Head of caudate nucleus (tissue), 42 donors: ENCODE measurements at regions not wholly inside any gene's neighbourhood (a gene's known extent, or its start where the extent isn't known, plus 50 kb on each side); places are given as distances from the start of the nearest gene placed in this dataset.
A peak's percentile ranks its signal among the peaks of the same experiment; 100 is the strongest.

Experiments
- DNase-seq, 42 donors: peaks; one replicate each; pipeline versions ENCODE4 v3.0.0 to v3.0.0-alpha.2; 2020 to 2021; ENCODE audit warnings: mixed read lengths in 7 of 42
- intact Hi-C: fragments of 100-400 bp; cut with DNase I; formaldehyde crosslinking; loops from one replicate; pipeline ENCODE4 v1.15.0; 2022

DNA sequence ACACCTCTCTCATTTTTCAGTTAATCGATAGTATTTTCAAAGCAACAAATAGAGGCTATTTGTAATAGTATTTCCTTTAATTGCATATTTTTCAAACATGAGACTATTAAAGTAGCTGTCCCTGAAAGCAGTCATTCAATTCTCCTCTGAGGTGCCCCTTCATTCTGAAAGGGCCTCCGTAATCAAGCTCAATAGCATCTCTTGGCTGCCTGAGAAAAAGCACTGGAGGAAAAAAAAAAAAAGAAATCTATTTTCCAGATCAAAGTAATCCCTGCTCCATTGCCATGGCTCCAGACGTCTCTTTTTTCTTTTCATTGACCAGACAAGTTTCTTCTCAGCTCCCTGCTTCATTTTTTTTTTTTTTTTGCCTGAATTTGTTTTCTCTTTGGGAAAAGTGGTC, 154.5 kb upstream of the BLID start:
- no peak for DNase-seq
- intact Hi-C loops, result no loop called here

DNA sequence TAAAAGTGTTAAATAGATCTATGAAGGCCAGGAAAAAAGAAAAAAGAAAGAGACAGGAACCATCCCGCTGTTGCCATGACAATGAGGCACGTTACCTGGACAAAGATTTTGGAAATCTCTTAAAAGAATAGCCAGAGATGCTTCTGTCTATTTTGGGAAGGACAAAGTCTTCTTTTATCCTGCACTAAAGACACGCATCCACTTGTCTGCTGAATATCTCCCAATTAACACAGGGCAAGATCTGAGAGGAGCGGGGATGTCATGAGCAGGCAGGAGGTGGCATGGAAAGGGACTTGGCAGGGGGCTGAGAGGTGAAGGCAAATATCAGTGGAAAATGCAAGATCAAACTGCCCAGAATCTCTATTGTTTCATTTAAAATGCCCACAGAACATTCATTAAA, 153.8 kb upstream of the BLID start:
- no peak for DNase-seq
- intact Hi-C loops, result no loop called here

DNA sequence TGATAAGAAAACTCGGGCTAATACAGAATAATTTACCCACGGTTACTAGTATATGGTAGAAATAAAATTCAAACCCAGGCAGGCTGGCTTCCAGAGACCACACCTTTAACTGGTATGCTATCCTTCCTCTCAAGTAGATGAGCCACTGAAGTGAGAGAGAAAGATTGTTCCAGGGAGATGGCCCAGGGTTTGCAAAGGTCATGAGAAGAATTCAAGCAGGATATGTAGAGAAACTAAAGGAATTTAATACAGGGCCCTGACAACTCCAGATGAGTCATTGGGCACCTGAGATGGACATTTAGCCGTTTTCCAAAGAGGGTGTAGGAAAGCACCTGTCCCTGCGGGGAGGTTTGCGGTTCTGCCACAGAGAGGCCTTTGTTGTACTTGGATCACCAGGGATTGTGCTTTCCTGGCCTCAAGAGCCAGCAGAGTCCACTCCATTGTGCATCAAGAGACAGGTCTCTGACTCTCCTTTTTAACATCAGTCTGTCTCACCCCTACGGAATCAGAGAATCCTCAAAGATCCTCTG, 152.7 kb upstream of the BLID start:
- intact Hi-C loops, result no loop called here
- no peak for DNase-seq

DNA sequence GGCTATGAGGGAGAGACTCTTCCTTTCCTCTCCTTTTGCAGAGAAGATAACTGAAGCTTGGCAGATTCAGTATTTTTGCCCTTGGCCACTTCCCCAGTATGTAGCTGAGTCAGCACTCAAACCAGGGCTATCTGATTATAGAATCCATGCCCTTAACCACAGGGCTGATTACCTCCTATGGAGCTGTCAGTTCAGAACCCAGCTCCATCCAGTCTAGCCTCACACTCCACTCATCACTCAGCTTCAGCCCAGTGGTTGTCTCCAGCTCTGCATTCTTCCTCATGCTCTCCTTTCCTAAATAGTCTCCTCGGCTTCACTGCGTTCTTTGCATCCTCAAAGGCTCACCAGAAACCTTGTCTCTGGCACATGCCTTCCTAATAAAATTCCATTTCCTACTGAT, 151.6 kb upstream of the BLID start:
- DNase-seq, result peak in 1 of 42 donors; percentile 8
- intact Hi-C loops, result no loop called here

DNA sequence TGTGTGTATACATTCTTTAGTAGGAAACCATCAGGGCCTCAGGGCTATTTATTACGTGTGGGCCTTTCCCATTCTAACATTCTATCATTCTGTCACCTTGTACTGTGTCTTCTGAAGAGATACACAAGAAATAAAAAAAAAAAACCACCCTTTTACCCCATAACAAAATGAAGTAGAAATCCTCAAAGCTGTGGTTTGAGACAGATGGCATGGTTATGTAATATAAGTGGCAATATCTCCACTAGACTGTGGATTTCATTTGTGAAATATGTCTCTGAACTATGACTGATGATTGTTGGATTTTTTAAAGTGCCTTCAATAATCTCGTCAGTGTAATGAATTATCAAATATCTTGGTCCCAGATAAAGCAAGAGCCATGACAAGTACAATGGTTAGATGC, 150.0 kb upstream of the BLID start:
- intact Hi-C loops, result no loop called here
- no peak for DNase-seq

DNA sequence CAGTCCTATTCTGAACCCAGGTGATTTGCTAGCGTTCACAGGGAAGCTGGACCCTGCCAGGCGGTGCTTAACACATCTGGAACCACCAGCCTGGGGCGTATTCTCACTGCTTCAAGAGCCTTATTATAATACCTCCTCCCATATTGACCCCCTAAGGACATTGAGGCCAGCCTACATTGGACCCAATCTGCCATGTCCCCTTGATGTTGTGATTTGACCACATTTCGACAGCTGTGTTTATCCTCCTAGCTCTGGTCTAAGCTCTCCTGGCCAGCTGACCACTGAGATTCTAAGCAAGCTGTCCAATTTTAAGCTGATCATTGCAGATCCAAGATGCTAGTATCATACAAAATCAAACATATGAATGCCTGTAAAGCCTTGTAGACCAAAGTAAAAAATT, 148.1 kb upstream of the BLID start:
- intact Hi-C loops, result no loop called here
- no peak for DNase-seq

DNA sequence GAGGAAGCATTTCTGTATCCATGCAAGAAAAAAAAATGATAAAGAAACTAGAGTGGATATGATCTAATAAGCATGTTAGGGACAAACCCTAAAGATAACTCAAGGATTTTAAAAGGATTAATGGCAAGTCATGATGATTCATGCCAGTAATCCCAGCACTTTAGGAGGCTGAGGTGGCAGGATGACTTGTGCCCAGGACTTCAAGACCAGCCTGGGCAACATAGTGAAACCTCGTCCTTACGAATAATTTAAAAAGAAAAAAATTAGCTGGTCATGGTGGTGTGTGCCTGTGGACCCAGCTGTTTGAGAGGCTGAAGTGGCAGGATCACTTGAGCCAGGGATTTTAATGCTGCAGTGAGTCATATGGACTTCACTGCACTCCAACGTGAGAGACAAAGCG, 145.5 kb upstream of the BLID start:
- intact Hi-C loops, result no loop called here

DNA sequence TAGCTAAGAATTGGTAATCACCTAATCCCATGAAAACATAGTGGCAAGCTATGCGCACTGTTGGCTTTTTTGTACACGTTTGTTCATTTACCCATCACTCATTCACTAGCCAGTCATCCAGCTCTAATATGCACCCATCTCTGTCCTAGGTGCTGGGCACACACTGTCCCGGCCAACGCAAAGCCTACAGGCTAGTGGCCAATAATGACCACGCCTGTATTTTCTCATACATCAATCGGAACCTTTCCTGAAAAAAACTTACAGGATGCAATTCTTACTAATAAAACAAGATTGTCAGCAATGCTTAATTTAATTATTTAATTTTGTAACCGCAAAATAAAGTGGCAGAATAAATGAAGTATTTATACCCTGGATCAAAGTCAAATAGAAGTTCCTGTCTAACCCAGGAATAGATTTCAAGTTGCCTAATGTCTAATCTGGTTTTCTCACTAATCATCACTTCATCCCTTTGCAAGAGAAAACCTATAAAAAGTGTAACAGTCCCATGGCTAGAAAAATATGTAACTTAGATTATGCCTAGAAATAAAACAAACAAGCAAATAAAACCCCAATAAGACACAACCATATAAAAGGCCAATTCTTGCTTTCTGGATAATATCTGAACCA, 143.3 kb upstream of the BLID start:
- DNase-seq, result no peak
- intact Hi-C loops, result no loop called here

More for the DNA sequence above, 145.5 kb upstream of the BLID start:
- DNase-seq, result no peak

DNA sequence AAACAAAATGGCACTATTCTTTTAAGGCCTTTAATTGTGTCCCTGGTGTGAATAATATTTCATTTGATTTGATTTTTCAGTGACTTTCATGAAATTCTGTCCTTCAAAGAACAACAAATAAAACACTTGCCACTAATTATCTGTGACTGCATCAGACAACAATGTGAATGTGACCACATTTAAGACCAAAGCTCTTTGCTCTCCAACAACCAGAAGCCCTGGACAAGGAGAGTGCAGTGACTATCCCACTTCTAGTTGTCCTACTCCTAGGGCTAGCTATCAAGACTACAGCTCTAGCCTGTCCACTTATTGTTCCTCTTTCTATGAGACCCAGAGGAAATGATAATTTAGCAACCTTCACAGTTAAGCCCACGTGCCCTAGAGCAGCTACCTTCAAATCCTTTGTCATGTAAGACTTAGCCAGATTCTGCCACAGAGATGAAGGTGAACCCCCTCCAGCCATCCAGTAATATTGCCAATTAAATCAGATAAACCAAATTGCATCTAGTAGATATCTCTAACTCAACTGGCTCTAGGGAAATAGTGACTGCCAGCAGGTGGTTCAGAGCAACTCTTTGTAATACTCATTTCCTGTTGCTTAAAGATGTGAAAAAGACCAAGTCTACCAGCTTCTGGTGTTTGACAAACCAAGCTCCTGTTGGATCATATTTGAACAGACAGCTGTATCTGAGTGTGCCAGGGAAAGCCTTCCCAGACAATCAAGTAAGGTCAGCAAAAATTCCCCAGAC, 142.6 kb upstream of the BLID start:
- intact Hi-C loops, result no loop called here
- no peak for DNase-seq

DNA sequence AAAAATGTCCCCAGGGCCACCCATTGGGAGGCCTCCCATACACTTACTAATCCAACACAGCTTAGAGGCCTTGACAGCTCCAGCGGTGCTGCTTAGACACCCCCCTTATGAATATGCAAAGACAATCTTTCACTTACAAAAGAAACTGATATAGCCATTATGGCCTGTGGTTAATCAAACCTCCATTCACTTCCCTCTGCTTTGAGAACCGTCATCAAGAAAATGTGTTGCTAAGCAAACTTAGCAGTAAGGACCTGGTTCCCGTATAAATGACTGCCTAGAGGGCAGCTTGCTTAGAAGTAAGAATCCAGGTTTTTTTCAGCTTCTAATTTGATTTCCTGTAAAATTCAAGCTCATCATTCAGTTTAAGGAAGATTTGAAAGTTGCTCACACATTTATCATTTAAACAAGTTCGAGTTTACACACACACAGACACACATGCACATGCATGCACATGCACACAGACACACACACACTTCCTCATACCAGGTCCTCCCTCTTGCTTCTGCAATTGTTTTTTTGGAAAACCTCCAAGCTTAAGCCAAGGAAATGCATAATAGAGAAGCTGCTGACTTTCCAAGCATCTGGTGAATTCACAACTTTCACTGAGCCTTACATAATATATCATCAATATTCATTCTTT, 137.7 kb upstream of the BLID start:
- DNase-seq, result peak in 3 of 42 donors; percentile 11 to 20 (median 12)
- intact Hi-C loops, result no loop called here

DNA sequence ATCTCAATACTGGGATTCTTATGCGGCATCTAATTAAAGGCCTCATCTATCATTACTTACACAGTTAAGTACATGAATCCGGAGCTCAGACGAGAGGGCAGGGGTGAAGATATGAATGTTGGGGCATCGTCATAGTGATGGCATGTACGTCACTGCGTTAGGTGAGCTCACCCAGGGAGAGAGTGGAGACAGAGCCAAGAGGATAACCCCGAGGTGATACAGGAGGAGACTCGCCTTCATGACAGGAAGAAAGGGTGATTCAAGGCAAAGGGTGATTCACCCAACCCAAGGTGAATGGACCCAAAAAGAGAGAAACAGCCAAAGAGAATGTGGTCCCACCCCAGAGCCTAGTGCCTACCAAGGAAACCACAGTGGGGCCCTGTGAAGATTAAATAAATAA, 132.9 kb upstream of the BLID start:
- intact Hi-C loops, result no loop called here

DNA sequence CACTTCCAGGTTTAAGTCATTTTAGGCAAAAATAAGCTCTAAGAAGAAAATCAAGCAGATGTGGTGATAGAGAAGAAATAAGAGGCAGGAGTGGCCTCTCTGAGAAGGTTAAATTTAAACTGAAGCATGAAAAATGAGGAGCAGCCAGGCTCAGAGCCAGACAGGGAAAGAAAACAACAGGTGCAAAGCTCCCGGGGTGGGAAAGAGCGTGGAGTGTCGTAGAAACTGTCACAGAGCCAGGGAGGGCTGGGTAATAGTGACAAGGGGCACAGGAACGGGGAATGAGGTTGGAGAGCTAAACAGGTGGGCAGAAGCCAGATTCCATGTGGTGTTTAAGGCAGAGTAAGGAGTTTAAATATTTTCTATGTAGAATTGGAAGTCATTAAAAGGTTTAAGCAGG, 132.1 kb upstream of the BLID start:
- intact Hi-C loops, result no loop called here
- peak in 1 of 42 donors; percentile 37 for DNase-seq

More for the DNA sequence above, 132.9 kb upstream of the BLID start:
- no peak for DNase-seq

DNA sequence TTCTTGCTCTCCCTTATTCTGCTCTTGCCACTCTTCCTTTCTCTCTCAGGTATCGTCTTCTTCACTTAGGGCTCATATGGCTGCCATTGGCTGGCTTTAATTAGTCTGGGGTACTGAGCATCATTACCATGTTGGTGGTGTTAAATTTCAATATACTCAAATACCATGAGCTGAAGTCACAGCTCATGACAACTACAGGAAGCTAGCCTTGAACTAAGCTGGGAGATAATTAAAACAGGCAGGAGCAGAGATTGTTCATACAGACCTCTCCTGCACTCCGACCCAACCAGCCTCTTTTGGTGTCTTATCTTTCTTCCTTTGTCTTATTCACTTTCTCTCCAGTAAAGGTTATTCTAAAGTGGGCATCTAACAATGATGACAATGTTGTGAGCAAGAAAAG, 130.9 kb upstream of the BLID start:
- intact Hi-C loops, result no loop called here
- no peak for DNase-seq

DNA sequence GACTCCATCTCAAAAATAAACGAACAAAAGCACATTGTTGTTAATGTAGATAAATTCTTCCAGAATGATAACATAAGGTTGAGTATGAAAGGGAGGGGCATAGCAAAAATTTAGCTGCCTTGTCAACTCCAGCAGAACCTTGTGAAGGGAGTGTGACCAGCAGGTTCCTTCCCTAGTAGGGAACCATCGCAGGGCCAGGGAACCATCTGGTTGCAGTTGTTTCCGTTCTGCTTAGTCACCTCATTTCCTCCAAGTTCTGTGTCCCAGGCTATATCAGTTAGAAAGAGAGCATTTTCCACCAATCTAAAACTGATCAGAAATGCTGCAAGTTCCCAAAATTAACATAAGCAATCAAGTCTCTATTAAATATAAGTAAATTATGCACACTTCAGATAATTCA, 126.7 kb upstream of the BLID start:
- intact Hi-C loops, result no loop called here
- DNase-seq, result peak in 4 of 42 donors; percentile 15 to 34 (median 20)

DNA sequence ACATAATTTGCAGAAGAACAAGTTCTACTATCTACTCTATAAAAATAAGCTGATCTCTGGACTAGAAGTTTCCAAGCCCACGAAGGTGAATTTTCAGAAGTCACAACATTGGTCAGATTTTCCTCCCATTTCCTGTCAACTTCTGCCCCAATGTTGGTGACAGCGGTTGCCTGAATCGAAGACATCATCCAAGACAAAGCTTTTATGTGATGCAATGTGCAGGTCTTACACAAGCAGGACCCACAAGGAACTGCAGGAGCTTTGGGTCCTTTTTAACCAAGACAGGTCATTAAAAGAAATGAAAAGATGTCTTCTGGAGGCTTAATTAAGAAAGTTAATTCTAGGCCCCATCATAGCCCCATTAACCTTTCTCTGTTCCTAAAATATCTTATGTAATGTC, 125.6 kb upstream of the BLID start:
- intact Hi-C loops, result no loop called here
- no peak for DNase-seq

DNA sequence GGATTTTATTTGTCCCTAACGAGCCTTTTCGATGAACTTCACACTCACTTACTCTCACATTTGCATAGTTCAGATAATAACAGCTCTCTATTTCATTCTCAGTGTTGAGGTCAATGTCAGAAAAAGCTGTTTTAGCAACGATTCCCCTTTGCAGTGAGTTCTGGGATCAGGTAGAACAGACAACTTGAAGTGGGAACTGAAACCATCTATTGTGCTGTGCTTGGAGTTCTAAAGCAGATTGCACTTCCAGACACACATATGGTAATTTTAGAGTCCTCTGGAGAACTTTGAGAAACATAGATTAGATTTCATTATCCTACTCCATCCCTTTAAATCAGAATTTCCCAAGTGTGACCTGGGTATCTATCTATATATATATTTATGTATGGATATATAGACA, 124.6 kb upstream of the BLID start:
- no peak for DNase-seq
- intact Hi-C loops, result no loop called here

DNA sequence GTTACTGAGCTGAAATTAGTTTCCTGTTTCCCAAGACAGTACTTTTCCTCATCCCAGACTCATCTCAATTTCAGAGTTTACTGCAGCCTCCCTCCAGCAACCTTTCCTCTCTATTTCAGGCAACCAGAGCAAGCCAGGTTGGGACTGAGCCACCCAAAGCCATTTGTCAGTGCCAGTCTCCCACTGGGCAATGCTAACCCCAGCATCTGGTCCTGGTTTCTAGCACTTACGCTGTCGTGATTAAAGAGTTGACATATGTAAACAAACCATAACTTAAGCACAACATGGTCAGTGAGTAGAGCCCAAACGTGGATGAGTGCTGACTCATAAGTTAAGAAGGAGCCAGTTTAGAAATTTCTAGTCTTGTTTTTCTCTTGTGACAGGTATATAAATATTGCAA, 119.6 kb upstream of the BLID start:
- no peak for DNase-seq
- intact Hi-C loops, result no loop called here

DNA sequence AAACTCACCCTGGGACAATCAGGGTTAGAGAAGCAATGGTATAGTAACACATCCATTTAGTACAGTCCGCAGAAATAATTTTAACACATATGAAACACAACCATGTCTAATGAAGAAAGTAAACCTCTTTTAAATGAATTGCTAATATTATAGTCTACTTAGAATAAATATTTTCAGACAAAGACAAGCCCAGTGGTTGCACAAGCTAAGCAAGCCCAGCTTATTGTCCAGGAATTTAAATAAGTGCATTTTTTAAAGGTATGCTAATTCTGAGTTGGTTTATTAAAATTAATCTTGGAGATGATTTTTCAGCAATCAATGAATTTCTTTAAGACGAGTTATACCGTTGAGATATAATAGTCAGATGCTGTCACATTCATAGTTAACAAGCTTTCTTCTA, 118.8 kb upstream of the BLID start:
- intact Hi-C loops, result no loop called here
- no peak for DNase-seq

DNA sequence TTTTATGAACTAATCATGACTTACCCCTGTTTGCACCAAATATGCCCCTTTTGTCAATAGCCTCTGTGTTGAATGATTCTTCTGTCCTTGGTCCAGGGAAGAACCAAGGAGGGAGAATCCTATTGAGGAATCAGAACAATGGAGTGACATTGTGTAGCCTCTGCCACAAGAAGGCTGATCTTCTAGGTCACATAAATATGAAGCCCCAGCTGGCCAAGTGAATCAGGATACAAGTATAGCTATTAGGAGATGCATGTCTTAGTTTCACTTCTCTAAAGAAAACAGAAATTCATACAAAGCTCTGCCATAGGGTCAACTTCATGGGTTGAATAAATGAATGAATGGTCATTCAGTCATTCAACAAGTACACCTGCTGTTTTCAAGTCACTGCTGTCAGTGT, 118.2 kb upstream of the BLID start:
- peak in 6 of 42 donors; percentile 16 to 56 (median 28) for DNase-seq

DNA sequence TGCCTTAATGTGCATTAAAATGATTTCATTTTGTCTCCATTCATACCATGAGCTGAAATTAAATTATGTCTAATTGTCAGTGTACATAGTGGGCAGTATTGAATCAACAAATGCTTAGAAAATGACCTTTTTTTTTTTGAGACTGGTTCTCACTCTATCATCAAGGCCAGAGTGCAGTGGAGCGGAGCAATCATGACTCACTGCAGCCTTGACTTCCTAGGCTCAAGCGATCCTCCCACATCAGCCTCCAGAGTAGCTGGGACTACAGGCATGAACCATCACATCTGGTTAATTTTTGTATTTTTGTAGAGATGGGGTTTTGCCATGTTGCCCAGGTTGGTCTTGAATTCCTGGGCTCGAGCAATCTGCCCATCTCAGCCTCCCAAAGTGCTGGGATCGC, 117.0 kb upstream of the BLID start:
- DNase-seq, result no peak
- intact Hi-C loops, result no loop called here

More for the DNA sequence above, 118.2 kb upstream of the BLID start:
- intact Hi-C loops, result no loop called here
